ENCODE measurements at regions not wholly inside any gene's neighbourhood (a gene's known extent, or its start where the extent isn't known, plus 50 kb on each side); places are given as distances from the start of the nearest gene placed in this dataset.

GRCh38 chr13:67878376-67878775 is 648.2 kb upstream of the PCDH9 start:
- no peak overlapping the region for H3K27ac ChIP-seq
- intact Hi-C loops (cut with DNase I): no loop called here
- no peaks in the 10 kb centered on the region for H3K4me1 ChIP-seq (replicated peaks)
- WGBS: 92% methylated on average over 8 of the region's 8 CpGs
- H3K4me3 ChIP-seq: no peak overlapping the region
- no peaks in the 10 kb centered on the region for H3K36me3 ChIP-seq
- TF ChIP-seq POLR2A (IDR thresholded peaks at IDR 0.05) (no peak), POLR2AphosphoS5 (IDR thresholded peaks at IDR 0.05) (no peak)
- TF ChIP-seq, protein P1, sequence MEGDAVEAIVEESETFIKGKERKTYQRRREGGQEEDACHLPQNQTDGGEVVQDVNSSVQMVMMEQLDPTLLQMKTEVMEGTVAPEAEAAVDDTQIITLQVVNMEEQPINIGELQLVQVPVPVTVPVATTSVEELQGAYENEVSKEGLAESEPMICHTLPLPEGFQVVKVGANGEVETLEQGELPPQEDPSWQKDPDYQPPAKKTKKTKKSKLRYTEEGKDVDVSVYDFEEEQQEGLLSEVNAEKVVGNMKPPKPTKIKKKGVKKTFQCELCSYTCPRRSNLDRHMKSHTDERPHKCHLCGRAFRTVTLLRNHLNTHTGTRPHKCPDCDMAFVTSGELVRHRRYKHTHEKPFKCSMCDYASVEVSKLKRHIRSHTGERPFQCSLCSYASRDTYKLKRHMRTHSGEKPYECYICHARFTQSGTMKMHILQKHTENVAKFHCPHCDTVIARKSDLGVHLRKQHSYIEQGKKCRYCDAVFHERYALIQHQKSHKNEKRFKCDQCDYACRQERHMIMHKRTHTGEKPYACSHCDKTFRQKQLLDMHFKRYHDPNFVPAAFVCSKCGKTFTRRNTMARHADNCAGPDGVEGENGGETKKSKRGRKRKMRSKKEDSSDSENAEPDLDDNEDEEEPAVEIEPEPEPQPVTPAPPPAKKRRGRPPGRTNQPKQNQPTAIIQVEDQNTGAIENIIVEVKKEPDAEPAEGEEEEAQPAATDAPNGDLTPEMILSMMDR (IDR thresholded peaks at IDR 0.05): no peak
- DNase-seq (ENCODE audit: low spot score): no peak
- no peaks in the 10 kb centered on the region for H3K27me3 ChIP-seq (replicated peaks; ENCODE audit: insufficient read depth)
- H3K9me3 ChIP-seq: no peaks in the 10 kb centered on the region

GRCh38 chr13:67877031-67877430 is 646.9 kb upstream of the PCDH9 start:
- Histone ChIP-seq H3K36me3 (no peaks in the 10 kb centered on the region), H3K27me3 (replicated peaks; ENCODE audit: insufficient read depth) (no peaks in the 10 kb centered on the region), H3K27ac (no peak overlapping the region), H3K9me3 (no peaks in the 10 kb centered on the region), H3K4me3 (no peak overlapping the region), H3K4me1 (replicated peaks) (no peaks in the 10 kb centered on the region)
- intact Hi-C loops (cut with DNase I): no loop called here
- DNase-seq (ENCODE audit: low spot score): no peak
- TF ChIP-seq, protein P1 (IDR thresholded peaks at IDR 0.05): no peak
- TF ChIP-seq POLR2A (IDR thresholded peaks at IDR 0.05): no peak
- no peak for TF ChIP-seq POLR2AphosphoS5 (IDR thresholded peaks at IDR 0.05)
- 91% methylated on average over 5 of the region's 5 CpGs for WGBS

DNA sequence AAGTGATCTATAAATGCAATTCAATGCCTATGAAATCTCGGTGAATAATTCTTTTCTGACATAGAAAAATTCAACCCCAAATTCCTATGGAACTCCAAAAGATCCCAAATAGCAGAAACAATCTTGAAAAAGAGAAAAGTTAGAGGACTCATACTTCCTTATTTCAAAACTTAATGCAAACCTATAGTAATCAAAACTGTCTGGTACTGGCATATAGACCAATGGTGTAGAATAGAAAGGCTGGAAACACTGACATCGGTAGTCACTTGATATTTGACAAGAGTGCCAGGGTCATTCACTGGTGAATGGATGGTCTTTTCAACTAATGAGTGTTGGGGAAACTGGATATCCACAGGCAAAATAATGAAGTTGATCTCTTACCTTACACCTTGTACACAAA is 637.1 kb upstream of the PCDH9 start:
- 95% methylated on average over 2 of the region's 2 CpGs for WGBS
- DNase-seq (ENCODE audit: low spot score): no peak
- H3K27ac ChIP-seq: no peak overlapping the region
- H3K27me3 ChIP-seq (replicated peaks; ENCODE audit: insufficient read depth): no peaks in the 10 kb centered on the region
- no peaks in the 10 kb centered on the region for H3K9me3 ChIP-seq
- no peak overlapping the region for H3K4me3 ChIP-seq
- intact Hi-C loops (cut with DNase I): no loop called here
- H3K4me1 ChIP-seq (replicated peaks): no peaks in the 10 kb centered on the region
- no peaks in the 10 kb centered on the region for H3K36me3 ChIP-seq
- TF ChIP-seq, protein P1 (IDR thresholded peaks at IDR 0.05): no peak
- TF ChIP-seq POLR2AphosphoS5 (IDR thresholded peaks at IDR 0.05) (no peak), POLR2A (IDR thresholded peaks at IDR 0.05) (no peak)

DNA sequence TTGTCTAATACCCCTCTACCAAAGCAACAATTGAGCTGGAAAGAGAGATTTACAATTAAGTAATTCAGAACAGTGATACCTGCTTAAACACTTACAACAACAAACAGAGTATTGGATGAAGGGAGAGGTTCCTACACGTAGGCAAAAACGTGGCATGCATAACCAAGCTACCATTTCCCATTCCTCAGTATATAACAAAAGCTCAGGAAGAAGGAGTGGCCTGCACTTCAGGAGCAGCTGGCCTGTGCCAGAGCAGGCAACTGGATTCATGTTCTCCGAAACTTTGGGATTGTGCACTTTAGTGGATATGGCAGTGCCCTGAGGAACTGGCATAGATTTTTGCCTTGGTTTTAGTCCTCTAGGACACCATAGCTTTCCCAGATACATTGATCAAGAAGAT is 630.2 kb upstream of the PCDH9 start:
- no peak overlapping the region for H3K27ac ChIP-seq
- no peaks in the 10 kb centered on the region for H3K4me1 ChIP-seq (replicated peaks)
- TF ChIP-seq POLR2A (IDR thresholded peaks at IDR 0.05): no peak
- TF ChIP-seq, protein P1 (IDR thresholded peaks at IDR 0.05): no peak
- DNase-seq (ENCODE audit: low spot score): no peak
- no peak overlapping the region for H3K4me3 ChIP-seq
- intact Hi-C loops (cut with DNase I): no loop called here
- WGBS: 53% methylated on average over 3 of the region's 3 CpGs
- no peaks in the 10 kb centered on the region for H3K36me3 ChIP-seq
- H3K27me3 ChIP-seq (replicated peaks; ENCODE audit: insufficient read depth): no peaks in the 10 kb centered on the region
- no peaks in the 10 kb centered on the region for H3K9me3 ChIP-seq

DNA sequence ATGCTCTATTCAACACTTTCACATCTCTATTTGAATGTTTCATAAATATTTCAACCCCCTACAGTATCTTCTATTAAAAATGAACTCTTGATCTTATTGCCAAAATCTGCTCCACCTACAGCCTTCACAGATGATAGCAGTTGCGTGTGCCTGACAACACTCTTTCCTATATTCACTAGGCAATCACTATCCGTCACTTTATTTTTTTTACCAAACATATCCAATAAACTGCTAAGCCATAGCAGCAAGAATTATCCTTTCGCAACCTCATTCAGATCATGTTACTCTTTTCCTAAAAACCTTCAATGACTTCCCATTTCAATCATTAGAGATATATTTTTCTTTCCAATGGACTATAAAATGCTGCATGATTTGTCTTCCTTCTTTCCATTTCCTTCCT is 629.8 kb upstream of the PCDH9 start:
- no peak overlapping the region for H3K4me3 ChIP-seq
- no peaks in the 10 kb centered on the region for H3K27me3 ChIP-seq (replicated peaks; ENCODE audit: insufficient read depth)
- intact Hi-C loops (cut with DNase I): no loop called here
- 91% methylated on average over 3 of the region's 3 CpGs for WGBS
- H3K4me1 ChIP-seq (replicated peaks): no peaks in the 10 kb centered on the region
- H3K36me3 ChIP-seq: no peaks in the 10 kb centered on the region
- no peak for DNase-seq (ENCODE audit: low spot score)
- TF ChIP-seq, protein P1 (IDR thresholded peaks at IDR 0.05): no peak
- TF ChIP-seq POLR2A (IDR thresholded peaks at IDR 0.05): no peak
- TF ChIP-seq POLR2AphosphoS5 (IDR thresholded peaks at IDR 0.05): no peak
- H3K27ac ChIP-seq: no peak overlapping the region
- H3K9me3 ChIP-seq: no peaks in the 10 kb centered on the region
